ENCODE measurements at regions not wholly inside any gene's neighbourhood (a gene's known extent, or its start where the extent isn't known, plus 50 kb on each side); places are given as distances from the start of the nearest gene placed in this dataset.
A peak's percentile ranks its signal among the peaks of the same experiment; 100 is the strongest.

DNA sequence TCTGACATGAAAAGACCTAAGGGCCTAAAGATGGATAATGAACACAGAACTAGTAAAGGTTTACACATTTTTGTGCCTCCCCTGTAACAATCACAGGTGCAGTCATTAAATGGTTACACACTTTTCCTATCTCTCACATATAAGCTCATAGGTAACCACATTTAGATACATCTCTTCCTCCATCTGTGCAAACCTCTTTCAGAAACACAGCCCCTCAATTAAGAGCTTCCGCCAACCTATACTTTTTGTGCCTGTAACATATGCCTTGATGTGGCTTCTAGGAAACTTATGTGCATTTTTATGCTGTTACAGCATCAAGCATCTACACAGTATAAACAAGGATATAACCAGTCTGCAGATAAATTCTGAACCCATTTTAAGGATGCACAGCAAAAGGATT is 643.3 kb downstream of the BCL11A start:
- no peaks in the 10 kb centered on the region for H4K20me1 ChIP-seq (ENCODE audit: insufficient read depth, low read length)
- no peak overlapping the region for H2AFZ ChIP-seq (ENCODE audit: low read depth, low read length)
- H3K4me3 ChIP-seq (ENCODE audit: low read depth in 1 of 2, low read length in 2 of 2) = no peak overlapping the region
- no peaks in the 10 kb centered on the region for H3K79me2 ChIP-seq (ENCODE audit: insufficient read depth, low read length)
- ATAC-seq (ENCODE audit: insufficient read depth, low read depth) (peak; percentile 97), DNase-seq (peak; percentile 59)
- TF ChIP-seq CTCF (IDR thresholded peaks at IDR 0.05; ENCODE audit: borderline replicate concordance, extremely low read depth, low read length, poor library complexity, severe bottlenecking) = no peak
- TF ChIP-seq EZH2 (IDR thresholded peaks at IDR 0.05; ENCODE audit: borderline replicate concordance, low read depth, low read length, severe bottlenecking) = no peak
- H3K9ac ChIP-seq (ENCODE audit: low read depth, low read length) = peak overlapping the region; percentile 27; the same call in 1 of the 2 replicates
- H3K4me2 ChIP-seq (ENCODE audit: insufficient read depth, low read length) = peak overlapping the region; percentile 43
- H3K27me3 ChIP-seq (ENCODE audit: insufficient read depth, low read length, poor library complexity) = no peaks in the 10 kb centered on the region
- peak overlapping the region; percentile 73 for H3K27ac ChIP-seq (ENCODE audit: low read length)
- no peaks in the 10 kb centered on the region for H3K36me3 ChIP-seq (ENCODE audit: insufficient read depth, low read length)
- peaks cover 39% of the 10 kb centered on the region for H3K4me1 ChIP-seq (ENCODE audit: insufficient read depth, low read length)
- H3K9me3 ChIP-seq (ENCODE audit: insufficient read depth, low read length, severe bottlenecking) = no peaks in the 10 kb centered on the region

DNA sequence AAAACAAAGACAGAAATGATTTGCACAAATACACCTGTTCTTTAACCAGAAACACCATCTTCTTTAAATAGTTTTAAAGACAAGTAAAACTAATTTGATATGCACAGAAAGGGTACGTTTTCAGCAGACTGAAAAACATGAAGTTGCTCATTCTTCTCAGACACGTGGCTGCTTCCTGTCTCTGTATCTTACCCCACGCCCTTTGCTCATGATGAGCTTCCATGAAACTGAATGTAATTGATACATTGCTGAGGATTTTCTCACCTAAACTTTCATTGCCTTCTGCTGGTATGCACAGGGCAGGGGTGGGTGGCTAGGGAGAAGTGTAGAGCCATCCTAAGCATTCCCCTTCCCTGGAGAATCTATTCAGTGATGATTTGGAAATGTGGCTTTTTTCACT is 644.3 kb downstream of the BCL11A start:
- DNase-seq (no peak), ATAC-seq (ENCODE audit: insufficient read depth, low read depth) (no peak)
- TF ChIP-seq CTCF (IDR thresholded peaks at IDR 0.05; ENCODE audit: borderline replicate concordance, extremely low read depth, low read length, poor library complexity, severe bottlenecking) (no peak), EZH2 (IDR thresholded peaks at IDR 0.05; ENCODE audit: borderline replicate concordance, low read depth, low read length, severe bottlenecking) (no peak)
- Histone ChIP-seq H4K20me1 (ENCODE audit: insufficient read depth, low read length) (no peaks in the 10 kb centered on the region), H3K4me1 (ENCODE audit: insufficient read depth, low read length) (peaks cover 48% of the 10 kb centered on the region), H2AFZ (ENCODE audit: low read depth, low read length) (peak overlapping the region; percentile 56; the same call in 1 of the 2 replicates), H3K36me3 (ENCODE audit: insufficient read depth, low read length) (no peaks in the 10 kb centered on the region), H3K4me2 (ENCODE audit: insufficient read depth, low read length) (no peak overlapping the region), H3K4me3 (ENCODE audit: low read depth in 1 of 2, low read length in 2 of 2) (no peak overlapping the region), H3K27me3 (ENCODE audit: insufficient read depth, low read length, poor library complexity) (no peaks in the 10 kb centered on the region), H3K79me2 (ENCODE audit: insufficient read depth, low read length) (no peaks in the 10 kb centered on the region), H3K9me3 (ENCODE audit: insufficient read depth, low read length, severe bottlenecking) (no peaks in the 10 kb centered on the region), H3K27ac (ENCODE audit: low read length) (peak overlapping the region; percentile 73), H3K9ac (ENCODE audit: low read depth, low read length) (no peak overlapping the region)

GRCh38 chr2:59905731-59906130 is 647.7 kb downstream of the BCL11A start:
- Histone ChIP-seq H3K4me1 (ENCODE audit: insufficient read depth, low read length) (peaks cover 37% of the 10 kb centered on the region), H3K9me3 (ENCODE audit: insufficient read depth, low read length, severe bottlenecking) (no peaks in the 10 kb centered on the region), H3K27me3 (ENCODE audit: insufficient read depth, low read length, poor library complexity) (no peaks in the 10 kb centered on the region), H3K79me2 (ENCODE audit: insufficient read depth, low read length) (no peaks in the 10 kb centered on the region), H4K20me1 (ENCODE audit: insufficient read depth, low read length) (no peaks in the 10 kb centered on the region), H3K36me3 (ENCODE audit: insufficient read depth, low read length) (no peaks in the 10 kb centered on the region), H3K9ac (ENCODE audit: low read depth, low read length) (no peak overlapping the region), H3K27ac (ENCODE audit: low read length) (no peak overlapping the region), H2AFZ (ENCODE audit: low read depth, low read length) (no peak overlapping the region), H3K4me2 (ENCODE audit: insufficient read depth, low read length) (no peak overlapping the region), H3K4me3 (ENCODE audit: low read depth in 1 of 2, low read length in 2 of 2) (no peak overlapping the region)
- DNase-seq = no peak
- ATAC-seq (ENCODE audit: insufficient read depth, low read depth) = no peak
- TF ChIP-seq EZH2 (IDR thresholded peaks at IDR 0.05; ENCODE audit: borderline replicate concordance, low read depth, low read length, severe bottlenecking) (no peak), CTCF (IDR thresholded peaks at IDR 0.05; ENCODE audit: borderline replicate concordance, extremely low read depth, low read length, poor library complexity, severe bottlenecking) (no peak)
